ENCODE measurements at regions not wholly inside any gene's neighbourhood (a gene's known extent, or its start where the extent isn't known, plus 50 kb on each side); places are given as distances from the start of the nearest gene placed in this dataset.

GRCh38 chr5:121525706-121526105 is 326.0 kb upstream of the FTMT start:
- CTCF ChIA-PET, result no interaction called here
- no peak for TF ChIP-seq CTCF (IDR thresholded peaks at IDR 0.05; ENCODE audit: insufficient read depth, low read depth, low read length)
- H3K36me3 ChIP-seq (ENCODE audit: control insufficient read depth, insufficient read depth, low read length), result no peaks in the 10 kb centered on the region
- no peak overlapping the region for H3K4me3 ChIP-seq (ENCODE audit: low read depth, low read length)
- no peak for DNase-seq (ENCODE audit: low read depth)
- POLR2A ChIA-PET, result no interaction called here
- H3K27me3 ChIP-seq (ENCODE audit: control insufficient read depth, insufficient read depth, low read length), result no peaks in the 10 kb centered on the region

GRCh38 chr5:121526908-121527307 is 324.8 kb upstream of the FTMT start:
- TF ChIP-seq CTCF (IDR thresholded peaks at IDR 0.05; ENCODE audit: insufficient read depth, low read depth, low read length), result no peak
- H3K4me3 ChIP-seq (ENCODE audit: low read depth, low read length), result no peak overlapping the region
- no peak for DNase-seq (ENCODE audit: low read depth)
- no peaks in the 10 kb centered on the region for H3K27me3 ChIP-seq (ENCODE audit: control insufficient read depth, insufficient read depth, low read length)
- POLR2A ChIA-PET, result no interaction called here
- CTCF ChIA-PET, result no interaction called here
- H3K36me3 ChIP-seq (ENCODE audit: control insufficient read depth, insufficient read depth, low read length), result no peaks in the 10 kb centered on the region

GRCh38 chr5:121533814-121534213 is 317.9 kb upstream of the FTMT start:
- Histone ChIP-seq H3K36me3 (ENCODE audit: control insufficient read depth, insufficient read depth, low read length) (no peaks in the 10 kb centered on the region), H3K27me3 (ENCODE audit: control insufficient read depth, insufficient read depth, low read length) (no peaks in the 10 kb centered on the region), H3K4me3 (ENCODE audit: low read depth, low read length) (no peak overlapping the region)
- ChIA-PET POLR2A (no interaction called here), CTCF (no interaction called here)
- TF ChIP-seq CTCF (IDR thresholded peaks at IDR 0.05; ENCODE audit: insufficient read depth, low read depth, low read length), result no peak
- no peak for DNase-seq (ENCODE audit: low read depth)

- DNase-seq (ENCODE audit: low read depth), result no peak
- POLR2A ChIA-PET, result no interaction called here
- TF ChIP-seq CTCF (IDR thresholded peaks at IDR 0.05; ENCODE audit: insufficient read depth, low read depth, low read length), result no peak
- no peaks in the 10 kb centered on the region for H3K36me3 ChIP-seq (ENCODE audit: control insufficient read depth, insufficient read depth, low read length)
- no peak overlapping the region for H3K4me3 ChIP-seq (ENCODE audit: low read depth, low read length)
- CTCF ChIA-PET, result no interaction called here
- H3K27me3 ChIP-seq (ENCODE audit: control insufficient read depth, insufficient read depth, low read length), result no peaks in the 10 kb centered on the region
Observed at GRCh38 chr5:121550989-121551388, 300.7 kb upstream of the FTMT start.

GRCh38 chr5:121559832-121560231 is 291.9 kb upstream of the FTMT start:
- no peak for TF ChIP-seq CTCF (IDR thresholded peaks at IDR 0.05; ENCODE audit: insufficient read depth, low read depth, low read length)
- Histone ChIP-seq H3K4me3 (ENCODE audit: low read depth, low read length) (no peak overlapping the region), H3K27me3 (ENCODE audit: control insufficient read depth, insufficient read depth, low read length) (no peaks in the 10 kb centered on the region), H3K36me3 (ENCODE audit: control insufficient read depth, insufficient read depth, low read length) (no peaks in the 10 kb centered on the region)
- ChIA-PET CTCF (no interaction called here), POLR2A (no interaction called here)
- no peak for DNase-seq (ENCODE audit: low read depth)
